Type B pancreatic cell (in vitro differentiated cells): ENCODE measurements at regions not wholly inside any gene's neighbourhood (a gene's known extent, or its start where the extent isn't known, plus 50 kb on each side); places are given as distances from the start of the nearest gene placed in this dataset.
A peak's percentile ranks its signal among the peaks of the same experiment; 100 is the strongest.

Experiments used
- DNase-seq: peaks from one replicate; pipeline ENCODE4 v3.0.0; 2021; ENCODE audit warnings: mixed read lengths; ENCODE audit not compliant: unreplicated experiment; ENCODE audit errors: extremely low spot score
- H3K27ac Mint-ChIP-seq: 2 replicates; pipeline ENCODE4 v1.8.0; 2021; ENCODE audit warnings: mild to moderate bottlenecking, mixed read lengths
- H3K27me3 Mint-ChIP-seq: 2 replicates; pipeline ENCODE4 v1.8.0; 2021; ENCODE audit warnings: mixed read lengths
- H3K36me3 Mint-ChIP-seq: 2 replicates; pipeline ENCODE4 v1.8.0; 2021; ENCODE audit warnings: mixed read lengths
- H3K4me1 Mint-ChIP-seq: one replicate; pipeline ENCODE4 v1.8.0; 2021; ENCODE audit warnings: mixed read lengths; ENCODE audit not compliant: unreplicated experiment
- H3K4me3 Mint-ChIP-seq: 2 replicates; pipeline ENCODE4 v1.8.0; 2021; ENCODE audit warnings: mild to moderate bottlenecking, mixed read lengths
- H3K9me3 Mint-ChIP-seq: 2 replicates; pipeline ENCODE4 v1.8.0; 2021; ENCODE audit warnings: mixed read lengths
- TF ChIP-seq, protein P1 (sequence below): fragments of 200-600 bp; sonication (generic); conservative IDR thresholded peaks from 2 replicates; pipeline ENCODE4 v1.5.0; 2021; ENCODE audit warnings: antibody characterized with exemption, mild to moderate bottlenecking

DNA sequence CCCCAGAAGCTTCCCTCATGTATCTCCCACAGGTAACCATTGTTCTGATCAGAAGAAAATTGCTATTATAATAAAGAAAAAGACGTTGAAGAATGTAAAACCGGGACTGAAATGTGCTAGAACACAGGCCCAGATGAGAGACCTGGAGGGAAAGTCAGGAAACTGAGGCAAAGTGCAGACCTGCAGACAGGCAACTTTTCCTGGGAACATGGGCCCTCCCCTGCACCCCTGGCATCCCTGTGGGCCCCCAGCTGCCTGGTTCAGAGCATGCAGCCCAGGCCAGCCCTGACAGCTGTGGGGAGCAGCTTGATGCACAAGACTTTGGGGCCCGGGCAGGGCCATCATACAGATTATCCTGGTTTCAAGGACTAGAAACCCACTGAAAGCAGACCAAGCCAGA, 212.2 kb downstream of the CDC5L start:
- no peak overlapping the region for H3K4me3 Mint-ChIP-seq
- no peak overlapping the region for H3K27ac Mint-ChIP-seq
- peaks cover 3% of the 10 kb centered on the region for H3K27me3 Mint-ChIP-seq
- no peaks in the 10 kb centered on the region for H3K36me3 Mint-ChIP-seq
- H3K4me1 Mint-ChIP-seq, result no peaks in the 10 kb centered on the region
- TF ChIP-seq, protein P1, sequence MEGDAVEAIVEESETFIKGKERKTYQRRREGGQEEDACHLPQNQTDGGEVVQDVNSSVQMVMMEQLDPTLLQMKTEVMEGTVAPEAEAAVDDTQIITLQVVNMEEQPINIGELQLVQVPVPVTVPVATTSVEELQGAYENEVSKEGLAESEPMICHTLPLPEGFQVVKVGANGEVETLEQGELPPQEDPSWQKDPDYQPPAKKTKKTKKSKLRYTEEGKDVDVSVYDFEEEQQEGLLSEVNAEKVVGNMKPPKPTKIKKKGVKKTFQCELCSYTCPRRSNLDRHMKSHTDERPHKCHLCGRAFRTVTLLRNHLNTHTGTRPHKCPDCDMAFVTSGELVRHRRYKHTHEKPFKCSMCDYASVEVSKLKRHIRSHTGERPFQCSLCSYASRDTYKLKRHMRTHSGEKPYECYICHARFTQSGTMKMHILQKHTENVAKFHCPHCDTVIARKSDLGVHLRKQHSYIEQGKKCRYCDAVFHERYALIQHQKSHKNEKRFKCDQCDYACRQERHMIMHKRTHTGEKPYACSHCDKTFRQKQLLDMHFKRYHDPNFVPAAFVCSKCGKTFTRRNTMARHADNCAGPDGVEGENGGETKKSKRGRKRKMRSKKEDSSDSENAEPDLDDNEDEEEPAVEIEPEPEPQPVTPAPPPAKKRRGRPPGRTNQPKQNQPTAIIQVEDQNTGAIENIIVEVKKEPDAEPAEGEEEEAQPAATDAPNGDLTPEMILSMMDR, result no peak
- no peaks in the 10 kb centered on the region for H3K9me3 Mint-ChIP-seq
- peak; percentile 45 for DNase-seq

DNA sequence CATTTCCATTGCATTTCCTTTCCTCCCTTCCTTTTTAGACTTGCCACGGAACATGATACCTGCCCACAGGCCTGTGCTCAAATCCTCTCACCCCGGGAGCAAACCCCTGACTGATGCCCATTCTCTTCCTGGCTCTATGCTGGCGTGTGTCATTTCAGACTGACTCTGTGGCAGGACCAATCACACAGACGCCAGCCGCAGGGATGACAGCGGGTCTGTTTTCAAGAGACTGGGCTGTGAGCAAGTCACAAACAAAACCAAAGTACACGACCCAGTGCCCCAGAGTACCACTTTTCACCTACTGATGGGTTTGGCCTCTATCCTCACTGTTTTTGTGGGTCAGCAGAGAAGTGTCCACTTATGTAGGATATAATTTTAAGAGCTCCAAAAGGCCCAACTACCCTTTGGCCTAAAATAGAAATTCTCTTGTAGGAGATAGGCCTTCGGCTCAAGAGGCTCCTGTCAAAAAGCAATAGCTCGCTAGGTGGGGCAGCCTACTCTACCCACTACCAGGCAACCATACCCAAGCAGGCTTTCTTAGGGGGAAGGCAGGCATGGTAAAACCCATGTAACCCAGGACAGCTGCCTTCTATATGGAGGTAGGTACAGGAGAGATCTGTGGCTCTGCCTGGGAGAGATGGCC, 215.7 kb downstream of the CDC5L start:
- no peak for DNase-seq
- Mint-ChIP-seq H3K27ac (no peak overlapping the region), H3K27me3 (no peaks in the 10 kb centered on the region), H3K4me1 (no peaks in the 10 kb centered on the region), H3K4me3 (no peak overlapping the region), H3K9me3 (no peaks in the 10 kb centered on the region), H3K36me3 (no peaks in the 10 kb centered on the region)
- TF ChIP-seq, protein P1, result no peak

DNA sequence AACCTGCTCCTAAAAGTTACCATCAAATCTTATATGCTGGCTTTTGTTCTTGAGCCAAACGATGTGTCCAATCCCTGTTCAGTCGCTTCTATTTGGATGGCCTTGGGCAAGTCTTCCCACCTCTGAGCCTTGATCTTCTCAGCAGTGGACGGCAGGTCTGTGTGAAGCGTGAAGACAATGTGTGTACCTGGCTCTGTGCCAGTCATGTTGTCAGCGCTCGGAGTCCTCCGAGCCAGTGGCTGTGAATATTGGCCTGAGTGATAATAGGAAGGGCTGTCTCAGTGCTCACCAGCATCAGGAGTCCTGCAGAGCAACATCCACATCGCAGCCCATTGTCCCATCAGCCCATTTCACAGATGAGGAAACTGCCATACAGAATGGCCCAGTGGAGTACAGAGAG, 219.0 kb downstream of the CDC5L start:
- no peaks in the 10 kb centered on the region for H3K4me1 Mint-ChIP-seq
- H3K36me3 Mint-ChIP-seq, result no peaks in the 10 kb centered on the region
- no peak for DNase-seq
- peaks cover 7% of the 10 kb centered on the region for H3K27me3 Mint-ChIP-seq
- no peak overlapping the region for H3K27ac Mint-ChIP-seq
- H3K4me3 Mint-ChIP-seq, result no peak overlapping the region
- TF ChIP-seq, protein P1, result no peak
- no peaks in the 10 kb centered on the region for H3K9me3 Mint-ChIP-seq

DNA sequence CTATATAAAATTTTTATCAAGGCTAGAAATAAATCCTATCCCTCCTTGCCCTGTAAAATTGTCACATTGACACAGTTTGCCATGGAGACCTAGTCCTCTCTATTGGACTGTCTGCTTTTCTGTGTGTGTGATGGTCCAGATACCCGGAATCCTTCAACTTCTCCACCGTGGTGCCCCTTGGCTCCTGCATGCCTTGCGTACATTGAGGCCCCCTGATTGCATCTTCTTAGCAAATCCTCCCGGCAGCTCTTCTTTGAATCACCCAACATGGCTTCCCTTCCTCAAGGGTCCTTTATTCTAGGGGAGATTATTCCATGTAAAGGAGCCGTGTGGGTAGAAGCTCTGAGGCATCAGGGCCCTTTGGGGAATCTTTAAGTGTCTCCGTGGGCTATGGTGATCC, 219.5 kb downstream of the CDC5L start:
- no peaks in the 10 kb centered on the region for H3K4me1 Mint-ChIP-seq
- DNase-seq, result no peak
- no peaks in the 10 kb centered on the region for H3K9me3 Mint-ChIP-seq
- H3K36me3 Mint-ChIP-seq, result no peaks in the 10 kb centered on the region
- peaks cover 7% of the 10 kb centered on the region for H3K27me3 Mint-ChIP-seq
- H3K27ac Mint-ChIP-seq, result no peak overlapping the region
- H3K4me3 Mint-ChIP-seq, result no peak overlapping the region
- TF ChIP-seq, protein P1, result no peak

DNA sequence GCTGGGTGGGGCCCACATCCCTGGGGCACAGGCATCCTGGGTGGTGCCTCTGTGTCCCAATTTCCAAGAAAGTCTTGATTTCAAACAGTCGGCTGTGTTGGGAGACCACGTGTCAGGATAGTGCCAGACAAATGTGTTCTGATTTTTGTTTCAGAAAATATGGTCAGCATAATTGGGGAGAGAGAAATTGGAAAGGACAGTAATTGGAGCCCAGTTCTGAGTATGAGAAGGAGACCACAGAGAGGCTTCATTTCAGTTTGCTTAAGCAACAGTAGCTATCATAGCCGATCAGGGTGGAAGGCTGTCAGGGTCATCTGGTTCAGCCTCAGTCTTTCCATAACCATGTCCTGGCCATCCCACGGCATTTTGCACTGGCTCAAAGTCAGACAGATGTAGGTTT, 220.7 kb downstream of the CDC5L start:
- H3K27me3 Mint-ChIP-seq, result peaks cover 7% of the 10 kb centered on the region
- H3K4me1 Mint-ChIP-seq, result no peaks in the 10 kb centered on the region
- no peak for DNase-seq
- H3K36me3 Mint-ChIP-seq, result no peaks in the 10 kb centered on the region
- H3K9me3 Mint-ChIP-seq, result no peaks in the 10 kb centered on the region
- H3K27ac Mint-ChIP-seq, result no peak overlapping the region
- no peak overlapping the region for H3K4me3 Mint-ChIP-seq
- TF ChIP-seq, protein P1, result no peak
